ENCODE measurements at regions not wholly inside any gene's neighbourhood (a gene's known extent, or its start where the extent isn't known, plus 50 kb on each side); places are given as distances from the start of the nearest gene placed in this dataset.

- H3K27ac ChIP-seq (ENCODE audit: low read depth in 2 of 2, low read length in 2 of 2) = no peak overlapping the region
- no peak overlapping the region for H3K9ac ChIP-seq (ENCODE audit: low read depth in 1 of 2, low read length in 2 of 2)
- H3K9me3 ChIP-seq (ENCODE audit: control insufficient read depth in 2 of 2, low read length in 2 of 2) = no peaks in the 10 kb centered on the region
- H3K27me3 ChIP-seq (ENCODE audit: control insufficient read depth in 2 of 2, insufficient read depth in 2 of 2, low read length in 2 of 2) = no peaks in the 10 kb centered on the region
- no peaks in the 10 kb centered on the region for H3K4me1 ChIP-seq (ENCODE audit: control insufficient read depth in 2 of 2, insufficient read depth in 2 of 2, low read length in 2 of 2)
- H3K36me3 ChIP-seq (ENCODE audit: control insufficient read depth in 2 of 2, insufficient read depth in 2 of 2, low read length in 2 of 2) = no peaks in the 10 kb centered on the region
- H3K4me3 ChIP-seq (ENCODE audit: low read length in 2 of 2) = no peak overlapping the region
Measured at GRCh38 chr16:55938126-55938525, 63.0 kb upstream of the CES5A start.

- Histone ChIP-seq H3K4me3 (ENCODE audit: low read length in 2 of 2) (no peak overlapping the region), H3K4me1 (ENCODE audit: control insufficient read depth in 2 of 2, insufficient read depth in 2 of 2, low read length in 2 of 2) (no peaks in the 10 kb centered on the region), H3K9me3 (ENCODE audit: control insufficient read depth in 2 of 2, low read length in 2 of 2) (no peaks in the 10 kb centered on the region), H3K36me3 (ENCODE audit: control insufficient read depth in 2 of 2, insufficient read depth in 2 of 2, low read length in 2 of 2) (no peaks in the 10 kb centered on the region), H3K27me3 (ENCODE audit: control insufficient read depth in 2 of 2, insufficient read depth in 2 of 2, low read length in 2 of 2) (no peaks in the 10 kb centered on the region), H3K27ac (ENCODE audit: low read depth in 2 of 2, low read length in 2 of 2) (no peak overlapping the region), H3K9ac (ENCODE audit: low read depth in 1 of 2, low read length in 2 of 2) (no peak overlapping the region)
Measured at GRCh38 chr16:55933038-55933437, 57.9 kb upstream of the CES5A start.

GRCh38 chr16:55930036-55930435 lies 54.9 kb upstream of the CES5A start:
- Histone ChIP-seq H3K4me1 (ENCODE audit: control insufficient read depth in 2 of 2, insufficient read depth in 2 of 2, low read length in 2 of 2) (no peaks in the 10 kb centered on the region), H3K9ac (ENCODE audit: low read depth in 1 of 2, low read length in 2 of 2) (no peak overlapping the region), H3K27me3 (ENCODE audit: control insufficient read depth in 2 of 2, insufficient read depth in 2 of 2, low read length in 2 of 2) (no peaks in the 10 kb centered on the region), H3K36me3 (ENCODE audit: control insufficient read depth in 2 of 2, insufficient read depth in 2 of 2, low read length in 2 of 2) (no peaks in the 10 kb centered on the region), H3K4me3 (ENCODE audit: low read length in 2 of 2) (no peak overlapping the region), H3K9me3 (ENCODE audit: control insufficient read depth in 2 of 2, low read length in 2 of 2) (no peaks in the 10 kb centered on the region), H3K27ac (ENCODE audit: low read depth in 2 of 2, low read length in 2 of 2) (no peak overlapping the region)

GRCh38 chr16:55929181-55929580 lies 54.0 kb upstream of the CES5A start:
- Histone ChIP-seq H3K27ac (ENCODE audit: low read depth in 2 of 2, low read length in 2 of 2) (no peak overlapping the region), H3K9ac (ENCODE audit: low read depth in 1 of 2, low read length in 2 of 2) (no peak overlapping the region), H3K9me3 (ENCODE audit: control insufficient read depth in 2 of 2, low read length in 2 of 2) (no peaks in the 10 kb centered on the region), H3K4me3 (ENCODE audit: low read length in 2 of 2) (no peak overlapping the region), H3K27me3 (ENCODE audit: control insufficient read depth in 2 of 2, insufficient read depth in 2 of 2, low read length in 2 of 2) (no peaks in the 10 kb centered on the region), H3K4me1 (ENCODE audit: control insufficient read depth in 2 of 2, insufficient read depth in 2 of 2, low read length in 2 of 2) (no peaks in the 10 kb centered on the region), H3K36me3 (ENCODE audit: control insufficient read depth in 2 of 2, insufficient read depth in 2 of 2, low read length in 2 of 2) (no peaks in the 10 kb centered on the region)

- no peak overlapping the region for H3K27ac ChIP-seq (ENCODE audit: low read depth in 2 of 2, low read length in 2 of 2)
- H3K36me3 ChIP-seq (ENCODE audit: control insufficient read depth in 2 of 2, insufficient read depth in 2 of 2, low read length in 2 of 2) = no peaks in the 10 kb centered on the region
- no peaks in the 10 kb centered on the region for H3K9me3 ChIP-seq (ENCODE audit: control insufficient read depth in 2 of 2, low read length in 2 of 2)
Measured at GRCh38 chr16:55925242-55925641, 50.1 kb upstream of the CES5A start.

More at GRCh38 chr16:55925242-55925641, 50.1 kb upstream of the CES5A start:
- H3K4me3 ChIP-seq (ENCODE audit: low read length in 2 of 2) = no peak overlapping the region
- no peaks in the 10 kb centered on the region for H3K4me1 ChIP-seq (ENCODE audit: control insufficient read depth in 2 of 2, insufficient read depth in 2 of 2, low read length in 2 of 2)
- H3K27me3 ChIP-seq (ENCODE audit: control insufficient read depth in 2 of 2, insufficient read depth in 2 of 2, low read length in 2 of 2) = no peaks in the 10 kb centered on the region
- H3K9ac ChIP-seq (ENCODE audit: low read depth in 1 of 2, low read length in 2 of 2) = no peak overlapping the region

Data from mucosa of rectum (tissue), 2 donors.